ENCODE measurements at regions not wholly inside any gene's neighbourhood (a gene's known extent, or its start where the extent isn't known, plus 50 kb on each side); places are given as distances from the start of the nearest gene placed in this dataset.
"Not testable (repeated sequence)": the region's sequence is repeated elsewhere in the genome, so short reads cannot be mapped to it uniquely, and the experiment has no call there.

- DNase-seq = no peak
Observed at GRCh38 chr3:163768048-163768447, 1310.2 kb downstream of the SI start.

- no peak for DNase-seq
Observed at GRCh38 chr3:163766112-163766511, 1312.2 kb downstream of the SI start.

GRCh38 chr3:163753033-163753432 lies 1325.3 kb downstream of the SI start:
- DNase-seq = no peak

- DNase-seq = no peak
Observed at GRCh38 chr3:163745204-163745603, 1333.1 kb downstream of the SI start.

- no peak for DNase-seq
Observed at GRCh38 chr3:163735394-163735793, 1342.9 kb downstream of the SI start.

GRCh38 chr3:163730684-163731083 lies 1347.6 kb downstream of the SI start:
- DNase-seq = no peak

GRCh38 chr3:163726125-163726524 lies 1352.2 kb downstream of the SI start:
- no peak for DNase-seq

GRCh38 chr3:163722405-163722804 lies 1355.9 kb downstream of the SI start:
- no peak for DNase-seq

- no peak for DNase-seq
Observed at GRCh38 chr3:163721596-163721995, 1356.7 kb downstream of the SI start.

GRCh38 chr3:163717377-163717776 lies 1360.9 kb downstream of the SI start:
- no peak for DNase-seq

- no peak for DNase-seq
Observed at GRCh38 chr3:163708428-163708827, 1369.9 kb downstream of the SI start.

- no peak for DNase-seq
Observed at GRCh38 chr3:163707659-163708058, 1370.6 kb downstream of the SI start.

GRCh38 chr3:163698221-163698620 lies 1380.1 kb downstream of the SI start:
- DNase-seq = not testable (repeated sequence)

- no peak for DNase-seq
Observed at GRCh38 chr3:163692494-163692893, 1385.8 kb downstream of the SI start.

GRCh38 chr3:163684651-163685050 lies 1393.6 kb downstream of the SI start:
- DNase-seq = no peak

GRCh38 chr3:163672954-163673353 lies 1405.3 kb downstream of the SI start:
- DNase-seq = no peak

- DNase-seq = no peak
Observed at GRCh38 chr3:163671201-163671600, 1407.1 kb downstream of the SI start.

- no peak for DNase-seq
Observed at GRCh38 chr3:163664466-163664865, 1413.8 kb downstream of the SI start.

- no peak for DNase-seq
Observed at GRCh38 chr3:163657088-163657487, 1421.2 kb downstream of the SI start.

- DNase-seq = no peak
Observed at GRCh38 chr3:163655021-163655420, 1423.3 kb downstream of the SI start.

- DNase-seq = no peak
Observed at GRCh38 chr3:163644172-163644571, 1434.1 kb downstream of the SI start.

- no peak for DNase-seq
Observed at GRCh38 chr3:163632722-163633121, 1445.6 kb downstream of the SI start.

- no peak for DNase-seq
Observed at GRCh38 chr3:163626753-163627152, 1451.5 kb downstream of the SI start.

GRCh38 chr3:163622384-163622783 lies 1455.9 kb downstream of the SI start:
- no peak for DNase-seq

- DNase-seq = no peak
Observed at GRCh38 chr3:163614886-163615285, 1463.4 kb downstream of the SI start.

GRCh38 chr3:163605915-163606314 lies 1472.4 kb downstream of the SI start:
- DNase-seq = no peak
